Stomach smooth muscle (tissue), 2 donors: ENCODE measurements at regions not wholly inside any gene's neighbourhood (a gene's known extent, or its start where the extent isn't known, plus 50 kb on each side); places are given as distances from the start of the nearest gene placed in this dataset.
"Not testable (repeated sequence)": the region's sequence is repeated elsewhere in the genome, so short reads cannot be mapped to it uniquely, and the experiment has no call there.

Experiments used
- H3K27ac ChIP-seq: one replicate; pipeline ENCODE4 v1.7.0; 2013; ENCODE audit warnings: mild to moderate bottlenecking, low read length, inconsistent platforms
- H3K27me3 ChIP-seq, 2 donors: one replicate each; pipeline ENCODE4 v1.7.0; 2013; ENCODE audit warnings: low read length in 2 of 2; ENCODE audit not compliant: insufficient read depth in 2 of 2, control insufficient read depth in 1 of 2
- H3K36me3 ChIP-seq, 2 donors: one replicate each; pipeline ENCODE4 v1.7.0; 2013; ENCODE audit warnings: low read length in 2 of 2; ENCODE audit not compliant: control insufficient read depth in 2 of 2, insufficient read depth in 2 of 2
- H3K4me1 ChIP-seq: one replicate; pipeline ENCODE4 v1.7.0; 2013; ENCODE audit warnings: low read length; ENCODE audit not compliant: control insufficient read depth, insufficient read depth
- H3K4me3 ChIP-seq, 2 donors: one replicate each; pipeline ENCODE4 v1.7.0; 2013; ENCODE audit warnings: low read length in 2 of 2
- H3K9ac ChIP-seq, 2 donors: one replicate each; pipeline ENCODE4 v1.7.0; 2013; ENCODE audit warnings: low read length in 2 of 2, mild to moderate bottlenecking in 1 of 2
- H3K9me3 ChIP-seq, 2 donors: one replicate each; pipeline ENCODE4 v1.7.0; 2013; ENCODE audit warnings: low read length in 2 of 2; ENCODE audit not compliant: control insufficient read depth in 2 of 2
- donor health status: healthy.
- donor health status: Pancreatic carcinoma.

GRCh38 chr16:17560548-17560947 is 89.8 kb upstream of the XYLT1 start:
- Histone ChIP-seq H3K4me1 (no peaks in the 10 kb centered on the region), H3K27ac (no peak overlapping the region), H3K36me3 (no peaks in the 10 kb centered on the region), H3K9ac (no peak overlapping the region), H3K27me3 (peaks cover 0 to 3% of the 10 kb centered on the region in 2 donors), H3K4me3 (no peak overlapping the region), H3K9me3 (peaks cover 0 to under 1% of the 10 kb centered on the region in 2 donors)

- Histone ChIP-seq H3K4me3 (no peak overlapping the region), H3K9me3 (no peaks in the 10 kb centered on the region), H3K9ac (no peak overlapping the region), H3K36me3 (no peaks in the 10 kb centered on the region), H3K27ac (no peak overlapping the region), H3K27me3 (peaks cover 0 to 5% of the 10 kb centered on the region in 2 donors), H3K4me1 (no peaks in the 10 kb centered on the region)
These were observed 88.6 kb upstream of the XYLT1 start for GRCh38 chr16:17559394-17559793.

- Histone ChIP-seq H3K4me3 (no peak overlapping the region), H3K4me1 (no peaks in the 10 kb centered on the region), H3K27me3 (peaks cover 0 to 5% of the 10 kb centered on the region in 2 donors), H3K9ac (no peak overlapping the region), H3K36me3 (no peaks in the 10 kb centered on the region), H3K27ac (no peak overlapping the region), H3K9me3 (no peaks in the 10 kb centered on the region)
These were observed 87.2 kb upstream of the XYLT1 start for GRCh38 chr16:17557949-17558348.

GRCh38 chr16:17557480-17557879 is 86.7 kb upstream of the XYLT1 start:
- Histone ChIP-seq H3K4me3 (no peak overlapping the region), H3K9me3 (no peaks in the 10 kb centered on the region), H3K9ac (no peak overlapping the region), H3K4me1 (no peaks in the 10 kb centered on the region), H3K27me3 (peaks cover 0 to 7% of the 10 kb centered on the region in 2 donors), H3K27ac (no peak overlapping the region), H3K36me3 (no peaks in the 10 kb centered on the region)

GRCh38 chr16:17556276-17557052 is 85.7 kb upstream of the XYLT1 start:
- peaks cover 0 to 9% of the 10 kb centered on the region in 2 donors for H3K27me3 ChIP-seq
- no peak overlapping the region for H3K4me3 ChIP-seq
- no peaks in the 10 kb centered on the region for H3K36me3 ChIP-seq
- H3K4me1 ChIP-seq, result no peaks in the 10 kb centered on the region
- no peak overlapping the region for H3K9ac ChIP-seq
- no peaks in the 10 kb centered on the region for H3K9me3 ChIP-seq
- no peak overlapping the region for H3K27ac ChIP-seq

GRCh38 chr16:17555176-17555575 is 84.4 kb upstream of the XYLT1 start:
- no peak overlapping the region for H3K27ac ChIP-seq
- no peaks in the 10 kb centered on the region for H3K36me3 ChIP-seq
- H3K9ac ChIP-seq, result no peak overlapping the region
- H3K9me3 ChIP-seq, result no peaks in the 10 kb centered on the region
- no peak overlapping the region for H3K4me3 ChIP-seq
- no peaks in the 10 kb centered on the region for H3K4me1 ChIP-seq
- H3K27me3 ChIP-seq, result peaks cover 0 to 7% of the 10 kb centered on the region in 2 donors

- Histone ChIP-seq H3K27me3 (peaks cover 0 to 7% of the 10 kb centered on the region in 2 donors), H3K9me3 (peaks cover 0 to 2% of the 10 kb centered on the region in 2 donors), H3K4me1 (no peaks in the 10 kb centered on the region), H3K27ac (no peak overlapping the region), H3K36me3 (no peaks in the 10 kb centered on the region), H3K9ac (no peak overlapping the region), H3K4me3 (no peak overlapping the region)
These were observed 81.6 kb upstream of the XYLT1 start for GRCh38 chr16:17552351-17552750.

GRCh38 chr16:17551682-17552081 is 80.9 kb upstream of the XYLT1 start:
- H3K4me1 ChIP-seq, H3K36me3 ChIP-seq, H3K27me3 ChIP-seq, H3K9me3 ChIP-seq, H3K9ac ChIP-seq, H3K27ac ChIP-seq, H3K4me3 ChIP-seq: not testable (repeated sequence)

GRCh38 chr16:17548825-17549224 is 78.1 kb upstream of the XYLT1 start:
- no peak overlapping the region for H3K4me3 ChIP-seq

GRCh38 chr16:17544785-17545184 is 74.0 kb upstream of the XYLT1 start:
- Histone ChIP-seq H3K27me3 (peaks cover 2 to 3% of the 10 kb centered on the region in 2 donors), H3K36me3 (no peaks in the 10 kb centered on the region), H3K4me1 (no peaks in the 10 kb centered on the region), H3K9me3 (peaks cover 2 to 5% of the 10 kb centered on the region in 2 donors), H3K27ac (no peak overlapping the region), H3K4me3 (no peak overlapping the region), H3K9ac (no peak overlapping the region)

More at GRCh38 chr16:17548825-17549224, 78.1 kb upstream of the XYLT1 start:
- peaks cover 0 to 4% of the 10 kb centered on the region in 2 donors for H3K27me3 ChIP-seq
- H3K36me3 ChIP-seq, result no peaks in the 10 kb centered on the region
- H3K4me1 ChIP-seq, result no peaks in the 10 kb centered on the region
- peaks cover 2 to 6% of the 10 kb centered on the region in 2 donors for H3K9me3 ChIP-seq
- H3K27ac ChIP-seq, result no peak overlapping the region
- H3K9ac ChIP-seq, result no peak overlapping the region

- H3K4me1 ChIP-seq, result no peaks in the 10 kb centered on the region
- H3K4me3 ChIP-seq, result no peak overlapping the region
- no peak overlapping the region for H3K27ac ChIP-seq
- no peak overlapping the region for H3K9ac ChIP-seq
- H3K36me3 ChIP-seq, result no peaks in the 10 kb centered on the region
- H3K9me3 ChIP-seq, result peaks cover 2 to 4% of the 10 kb centered on the region in 2 donors
- H3K27me3 ChIP-seq, result peaks cover 2 to 3% of the 10 kb centered on the region in 2 donors
These were observed 73.5 kb upstream of the XYLT1 start for GRCh38 chr16:17544304-17544703.
